DOHH2 (cell line): ENCODE measurements at regions not wholly inside any gene's neighbourhood (a gene's known extent, or its start where the extent isn't known, plus 50 kb on each side); places are given as distances from the start of the nearest gene placed in this dataset.

ENCODE experiments used
- H3F3A ChIP-seq: fragments of 200-600 bp; sonication (generic), shearing (Covaris generic); 2 replicates; pipeline ENCODE4 v1.6.0; 2016; ENCODE audit warnings: antibody characterized with exemption, mild to moderate bottlenecking; ENCODE audit not compliant: control insufficient read depth, insufficient read depth
- H3K27ac ChIP-seq: fragments of 200-600 bp; sonication (generic); 2 replicates; pipeline ENCODE4 v1.5.1; 2014; ENCODE audit warnings: low read depth, mild to moderate bottlenecking, low read length, moderate library complexity
- H3K27me3 ChIP-seq: fragments of 200-600 bp; sonication (generic); 2 replicates; pipeline ENCODE4 v1.6.1; 2014; ENCODE audit warnings: mild to moderate bottlenecking, low read length, mixed read lengths; ENCODE audit not compliant: control insufficient read depth
- H3K36me3 ChIP-seq: fragments of 200-600 bp; sonication (generic); 2 replicates; pipeline ENCODE4 v1.6.1; 2014; ENCODE audit warnings: mild to moderate bottlenecking, low read length, moderate library complexity, mixed read lengths; ENCODE audit not compliant: control insufficient read depth
- H3K4me1 ChIP-seq: fragments of 200-600 bp; sonication (generic); 2 replicates; pipeline ENCODE4 v1.6.1; 2014; ENCODE audit warnings: mild to moderate bottlenecking, low read length, mixed read lengths; ENCODE audit not compliant: control insufficient read depth
- H3K4me2 ChIP-seq: fragments of 200-600 bp; sonication (generic); 2 replicates; pipeline ENCODE4 v1.6.0; 2014; ENCODE audit warnings: mild to moderate bottlenecking, low read length, moderate library complexity
- H3K4me3 ChIP-seq: fragments of 200-600 bp; sonication (generic); 2 replicates; pipeline ENCODE4 v1.5.1; 2014; ENCODE audit warnings: mild to moderate bottlenecking, low read length, mixed read lengths
- H3K79me2 ChIP-seq: fragments of 200-600 bp; sonication (generic); 2 replicates; pipeline ENCODE4 v1.6.1; 2014; ENCODE audit warnings: mild to moderate bottlenecking, low read length, mixed read lengths; ENCODE audit not compliant: control insufficient read depth
- H3K9me2 ChIP-seq: fragments of 200-600 bp; sonication (generic); replicated peaks from 2 replicates; pipeline ENCODE4 v1.6.1; 2014; ENCODE audit warnings: mild to moderate bottlenecking, low read length, mixed read lengths; ENCODE audit not compliant: control insufficient read depth
- H3K9me3 ChIP-seq: fragments of 200-600 bp; sonication (generic); 2 replicates; pipeline ENCODE4 v1.6.1; 2014; ENCODE audit warnings: antibody characterized with exemption, low read length, mixed read lengths; ENCODE audit not compliant: control insufficient read depth, insufficient read depth
- H4K20me1 ChIP-seq: fragments of 200-600 bp; sonication (generic); 2 replicates; pipeline ENCODE4 v1.6.0; 2014; ENCODE audit warnings: low read depth, mild to moderate bottlenecking, antibody characterized with exemption, low read length, moderate library complexity; ENCODE audit not compliant: control insufficient read depth, insufficient read depth
- EZH2phosphoT487 ChIP-seq: fragments of 200-600 bp; sonication (generic); IDR thresholded peaks from 2 replicates; pipeline ENCODE4 v1.6.1; 2017; ENCODE audit warnings: borderline replicate concordance, mild to moderate bottlenecking, antibody characterized with exemption, low read length, moderate library complexity, mixed read lengths
- TF ChIP-seq, protein P1 (sequence below): fragments of 200-600 bp; sonication (generic); IDR thresholded peaks from one replicate; pipeline ENCODE4 v1.5.1; 2014; ENCODE audit warnings: antibody characterized with exemption, mild to moderate bottlenecking, low read depth, low read length; ENCODE audit not compliant: poor library complexity, severe bottlenecking

DNA sequence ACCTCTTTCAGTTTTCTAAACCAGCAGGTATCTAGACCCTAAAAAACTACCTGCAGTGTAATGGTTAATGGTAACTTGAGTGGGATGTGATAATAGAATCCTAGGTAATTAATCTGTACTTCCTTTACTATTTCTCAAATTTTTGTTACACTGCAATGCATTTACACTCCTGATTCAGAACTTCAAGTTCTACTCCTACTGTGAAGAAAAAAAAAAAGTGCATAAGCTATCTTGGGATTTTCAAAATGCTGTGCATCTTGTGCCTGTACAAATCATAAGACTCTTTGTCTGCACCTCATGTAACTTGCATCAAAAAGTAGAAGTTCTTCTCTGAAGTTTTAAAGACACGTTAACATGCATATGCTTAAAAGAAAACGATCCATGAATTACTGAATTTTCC lies 554.1 kb downstream of the CETN3 start:
- Histone ChIP-seq H3F3A (no peaks in the 10 kb centered on the region), H3K36me3 (no peaks in the 10 kb centered on the region), H3K27ac (no peak overlapping the region), H3K27me3 (no peaks in the 10 kb centered on the region), H3K4me2 (no peak overlapping the region), H3K79me2 (no peaks in the 10 kb centered on the region), H3K4me1 (no peaks in the 10 kb centered on the region), H3K9me2 (no peaks in the 10 kb centered on the region), H3K9me3 (no peaks in the 10 kb centered on the region), H3K4me3 (no peak overlapping the region), H4K20me1 (no peaks in the 10 kb centered on the region)
- TF ChIP-seq EZH2phosphoT487 = no peak
- TF ChIP-seq, protein P1, sequence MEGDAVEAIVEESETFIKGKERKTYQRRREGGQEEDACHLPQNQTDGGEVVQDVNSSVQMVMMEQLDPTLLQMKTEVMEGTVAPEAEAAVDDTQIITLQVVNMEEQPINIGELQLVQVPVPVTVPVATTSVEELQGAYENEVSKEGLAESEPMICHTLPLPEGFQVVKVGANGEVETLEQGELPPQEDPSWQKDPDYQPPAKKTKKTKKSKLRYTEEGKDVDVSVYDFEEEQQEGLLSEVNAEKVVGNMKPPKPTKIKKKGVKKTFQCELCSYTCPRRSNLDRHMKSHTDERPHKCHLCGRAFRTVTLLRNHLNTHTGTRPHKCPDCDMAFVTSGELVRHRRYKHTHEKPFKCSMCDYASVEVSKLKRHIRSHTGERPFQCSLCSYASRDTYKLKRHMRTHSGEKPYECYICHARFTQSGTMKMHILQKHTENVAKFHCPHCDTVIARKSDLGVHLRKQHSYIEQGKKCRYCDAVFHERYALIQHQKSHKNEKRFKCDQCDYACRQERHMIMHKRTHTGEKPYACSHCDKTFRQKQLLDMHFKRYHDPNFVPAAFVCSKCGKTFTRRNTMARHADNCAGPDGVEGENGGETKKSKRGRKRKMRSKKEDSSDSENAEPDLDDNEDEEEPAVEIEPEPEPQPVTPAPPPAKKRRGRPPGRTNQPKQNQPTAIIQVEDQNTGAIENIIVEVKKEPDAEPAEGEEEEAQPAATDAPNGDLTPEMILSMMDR = no peak

GRCh38 chr5:89851911-89852310 lies 557.6 kb downstream of the CETN3 start:
- no peak overlapping the region for H3K4me2 ChIP-seq
- H3K27ac ChIP-seq = no peak overlapping the region
- no peaks in the 10 kb centered on the region for H3K79me2 ChIP-seq
- H3K9me2 ChIP-seq = no peaks in the 10 kb centered on the region
- no peaks in the 10 kb centered on the region for H3K27me3 ChIP-seq
- no peaks in the 10 kb centered on the region for H3F3A ChIP-seq
- no peaks in the 10 kb centered on the region for H4K20me1 ChIP-seq
- no peaks in the 10 kb centered on the region for H3K4me1 ChIP-seq
- no peak for TF ChIP-seq EZH2phosphoT487
- TF ChIP-seq, protein P1 = no peak
- no peaks in the 10 kb centered on the region for H3K9me3 ChIP-seq
- no peaks in the 10 kb centered on the region for H3K36me3 ChIP-seq
- H3K4me3 ChIP-seq = no peak overlapping the region

GRCh38 chr5:89850513-89850865 lies 559.1 kb downstream of the CETN3 start:
- Histone ChIP-seq H3K27ac (no peak overlapping the region), H3F3A (no peaks in the 10 kb centered on the region), H3K9me3 (no peaks in the 10 kb centered on the region), H3K4me3 (no peak overlapping the region), H3K27me3 (no peaks in the 10 kb centered on the region), H3K79me2 (no peaks in the 10 kb centered on the region), H4K20me1 (no peaks in the 10 kb centered on the region), H3K4me2 (no peak overlapping the region), H3K9me2 (no peaks in the 10 kb centered on the region), H3K36me3 (no peaks in the 10 kb centered on the region), H3K4me1 (no peaks in the 10 kb centered on the region)
- TF ChIP-seq EZH2phosphoT487 = no peak
- TF ChIP-seq, protein P1 = no peak

DNA sequence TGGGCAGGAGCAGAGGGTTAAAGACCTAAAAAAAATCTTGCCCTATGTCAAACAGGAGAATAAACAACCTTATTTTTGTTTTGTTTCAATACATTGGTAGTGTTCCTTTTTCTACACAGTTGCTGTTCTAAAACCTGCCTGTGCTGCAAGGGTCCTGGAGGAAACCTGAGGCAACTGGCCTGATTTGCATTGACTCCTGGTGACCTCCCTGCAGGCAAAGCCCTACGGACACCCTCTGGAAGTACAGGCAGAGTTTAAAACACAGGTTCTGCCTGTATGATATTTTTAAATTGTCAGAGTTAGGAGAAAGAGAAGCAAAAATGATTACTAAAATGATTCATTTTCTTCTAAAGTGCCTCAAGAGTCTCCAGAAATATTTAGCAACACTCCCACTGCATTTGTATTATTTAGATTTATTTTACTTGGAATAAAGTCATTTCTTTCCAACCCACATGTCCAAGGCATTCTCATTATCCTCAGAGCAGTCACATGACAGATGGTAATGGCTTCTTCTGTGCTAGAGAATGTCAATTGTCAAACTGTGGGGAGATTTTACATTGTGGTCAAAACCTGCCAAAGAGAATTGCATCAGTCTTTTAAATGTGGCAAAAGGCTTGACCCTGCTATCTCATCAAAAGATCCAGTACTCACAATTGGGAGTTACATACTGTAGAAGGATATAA lies 559.6 kb downstream of the CETN3 start:
- TF ChIP-seq EZH2phosphoT487 = no peak
- TF ChIP-seq, protein P1 = no peak
- H4K20me1 ChIP-seq = no peaks in the 10 kb centered on the region
- no peaks in the 10 kb centered on the region for H3K79me2 ChIP-seq
- no peaks in the 10 kb centered on the region for H3K9me3 ChIP-seq
- no peak overlapping the region for H3K4me3 ChIP-seq
- H3K4me1 ChIP-seq = no peaks in the 10 kb centered on the region
- H3K27ac ChIP-seq = no peak overlapping the region
- no peak overlapping the region for H3K4me2 ChIP-seq
- H3F3A ChIP-seq = no peaks in the 10 kb centered on the region
- H3K9me2 ChIP-seq = no peaks in the 10 kb centered on the region
- no peaks in the 10 kb centered on the region for H3K27me3 ChIP-seq
- no peaks in the 10 kb centered on the region for H3K36me3 ChIP-seq
